ENCODE measurements at regions not wholly inside any gene's neighbourhood (a gene's known extent, or its start where the extent isn't known, plus 50 kb on each side); places are given as distances from the start of the nearest gene placed in this dataset.

- Histone ChIP-seq H3K9me3 (ENCODE audit: control insufficient read depth, insufficient read depth, low read length) (peaks cover 11% of the 10 kb centered on the region; the same call in 1 of the 2 replicates), H3K27me3 (ENCODE audit: control insufficient read depth, insufficient read depth, low read length) (no peaks in the 10 kb centered on the region), H3K27ac (ENCODE audit: low read depth, low read length) (no peak overlapping the region), H3K4me3 (ENCODE audit: low read depth, low read length) (no peak overlapping the region)
- no peak for DNase-seq (ENCODE audit: low read depth, low spot score)
- TF ChIP-seq, protein P1, sequence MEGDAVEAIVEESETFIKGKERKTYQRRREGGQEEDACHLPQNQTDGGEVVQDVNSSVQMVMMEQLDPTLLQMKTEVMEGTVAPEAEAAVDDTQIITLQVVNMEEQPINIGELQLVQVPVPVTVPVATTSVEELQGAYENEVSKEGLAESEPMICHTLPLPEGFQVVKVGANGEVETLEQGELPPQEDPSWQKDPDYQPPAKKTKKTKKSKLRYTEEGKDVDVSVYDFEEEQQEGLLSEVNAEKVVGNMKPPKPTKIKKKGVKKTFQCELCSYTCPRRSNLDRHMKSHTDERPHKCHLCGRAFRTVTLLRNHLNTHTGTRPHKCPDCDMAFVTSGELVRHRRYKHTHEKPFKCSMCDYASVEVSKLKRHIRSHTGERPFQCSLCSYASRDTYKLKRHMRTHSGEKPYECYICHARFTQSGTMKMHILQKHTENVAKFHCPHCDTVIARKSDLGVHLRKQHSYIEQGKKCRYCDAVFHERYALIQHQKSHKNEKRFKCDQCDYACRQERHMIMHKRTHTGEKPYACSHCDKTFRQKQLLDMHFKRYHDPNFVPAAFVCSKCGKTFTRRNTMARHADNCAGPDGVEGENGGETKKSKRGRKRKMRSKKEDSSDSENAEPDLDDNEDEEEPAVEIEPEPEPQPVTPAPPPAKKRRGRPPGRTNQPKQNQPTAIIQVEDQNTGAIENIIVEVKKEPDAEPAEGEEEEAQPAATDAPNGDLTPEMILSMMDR (IDR thresholded peaks at IDR 0.05; ENCODE audit: low read depth, low read length): no peak
- ChIA-PET CTCF (no interaction called here), POLR2A (no interaction called here)
These were observed 218.2 kb downstream of the SH2D4B start for GRCh38 chr10:80755893-80756292.

GRCh38 chr10:80759693-80760092, 222.0 kb downstream of the SH2D4B start:
- no peak for DNase-seq (ENCODE audit: low read depth, low spot score)
- peaks cover 2% of the 10 kb centered on the region; the same call in 1 of the 2 replicates for H3K9me3 ChIP-seq (ENCODE audit: control insufficient read depth, insufficient read depth, low read length)
- ChIA-PET POLR2A (no interaction called here), CTCF (no interaction called here)
- TF ChIP-seq, protein P1 (IDR thresholded peaks at IDR 0.05; ENCODE audit: low read depth, low read length): no peak
- no peaks in the 10 kb centered on the region for H3K27me3 ChIP-seq (ENCODE audit: control insufficient read depth, insufficient read depth, low read length)
- H3K4me3 ChIP-seq (ENCODE audit: low read depth, low read length): no peak overlapping the region
- no peak overlapping the region for H3K27ac ChIP-seq (ENCODE audit: low read depth, low read length)

DNA sequence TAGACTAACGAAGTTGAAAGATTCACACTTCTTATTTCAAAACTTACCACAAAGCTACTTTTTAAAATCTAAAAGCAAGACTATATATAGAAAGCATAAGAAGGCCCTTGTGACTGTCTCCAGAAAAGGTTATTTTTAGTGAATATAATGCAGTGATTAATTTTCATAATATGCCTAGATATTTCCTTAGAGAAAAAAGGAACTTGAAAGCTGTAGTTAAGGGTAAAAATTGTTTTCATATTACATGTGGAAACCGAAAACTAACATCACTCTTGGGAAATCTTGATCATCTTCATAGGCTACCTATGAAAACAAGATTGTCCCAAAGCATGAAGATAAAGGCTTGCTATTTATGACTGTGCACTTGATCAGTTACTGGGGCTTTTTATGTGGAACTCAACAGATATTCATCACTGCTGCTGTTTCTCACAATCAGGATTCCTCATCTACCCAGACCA, 223.2 kb downstream of the SH2D4B start:
- ChIA-PET CTCF (no interaction called here), POLR2A (no interaction called here)
- peaks cover 2% of the 10 kb centered on the region; the same call in 1 of the 2 replicates for H3K9me3 ChIP-seq (ENCODE audit: control insufficient read depth, insufficient read depth, low read length)
- H3K4me3 ChIP-seq (ENCODE audit: low read depth, low read length): no peak overlapping the region
- TF ChIP-seq, protein P1 (IDR thresholded peaks at IDR 0.05; ENCODE audit: low read depth, low read length): no peak
- no peaks in the 10 kb centered on the region for H3K27me3 ChIP-seq (ENCODE audit: control insufficient read depth, insufficient read depth, low read length)
- DNase-seq (ENCODE audit: low read depth, low spot score): no peak
- H3K27ac ChIP-seq (ENCODE audit: low read depth, low read length): no peak overlapping the region

GRCh38 chr10:80767963-80768362, 230.3 kb downstream of the SH2D4B start:
- no peaks in the 10 kb centered on the region for H3K9me3 ChIP-seq (ENCODE audit: control insufficient read depth, insufficient read depth, low read length)
- H3K27ac ChIP-seq (ENCODE audit: low read depth, low read length): no peak overlapping the region
- no peaks in the 10 kb centered on the region for H3K27me3 ChIP-seq (ENCODE audit: control insufficient read depth, insufficient read depth, low read length)
- H3K4me3 ChIP-seq (ENCODE audit: low read depth, low read length): no peak overlapping the region
- DNase-seq (ENCODE audit: low read depth, low spot score): no peak
- CTCF ChIA-PET: no interaction called here
- POLR2A ChIA-PET: no interaction called here
- TF ChIP-seq, protein P1 (IDR thresholded peaks at IDR 0.05; ENCODE audit: low read depth, low read length): no peak

DNA sequence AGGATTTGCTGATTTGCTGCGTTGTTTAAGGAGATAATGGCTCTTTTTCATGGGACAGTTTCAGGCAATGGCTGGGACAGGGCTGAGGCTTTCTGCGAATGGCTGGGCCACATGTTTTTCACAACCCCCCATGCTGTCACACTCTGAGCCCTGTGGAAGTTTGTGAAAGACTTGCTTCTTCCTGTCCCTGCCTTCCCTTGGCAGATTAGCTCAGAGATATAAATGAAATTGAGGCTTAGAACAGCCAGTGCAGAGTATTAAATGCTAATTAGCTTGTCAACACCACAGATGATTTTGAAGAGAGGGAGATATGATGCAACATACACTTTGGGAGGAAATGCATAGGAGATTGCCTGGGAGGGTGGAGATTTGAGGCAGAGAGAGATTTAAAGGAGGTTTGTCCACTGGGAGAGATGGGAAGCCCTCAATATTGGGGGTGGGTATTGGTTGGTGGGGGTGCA, 232.0 kb downstream of the SH2D4B start:
- ChIA-PET CTCF (no interaction called here), POLR2A (no interaction called here)
- no peak overlapping the region for H3K4me3 ChIP-seq (ENCODE audit: low read depth, low read length)
- TF ChIP-seq, protein P1 (IDR thresholded peaks at IDR 0.05; ENCODE audit: low read depth, low read length): no peak
- DNase-seq (ENCODE audit: low read depth, low spot score): no peak
- H3K27ac ChIP-seq (ENCODE audit: low read depth, low read length): no peak overlapping the region
- H3K9me3 ChIP-seq (ENCODE audit: control insufficient read depth, insufficient read depth, low read length): no peaks in the 10 kb centered on the region; the same call in 1 of the 2 replicates
- H3K27me3 ChIP-seq (ENCODE audit: control insufficient read depth, insufficient read depth, low read length): no peaks in the 10 kb centered on the region
